ENCODE measurements at regions not wholly inside any gene's neighbourhood (a gene's known extent, or its start where the extent isn't known, plus 50 kb on each side); places are given as distances from the start of the nearest gene placed in this dataset.
A peak's percentile ranks its signal among the peaks of the same experiment; 100 is the strongest.

DNA sequence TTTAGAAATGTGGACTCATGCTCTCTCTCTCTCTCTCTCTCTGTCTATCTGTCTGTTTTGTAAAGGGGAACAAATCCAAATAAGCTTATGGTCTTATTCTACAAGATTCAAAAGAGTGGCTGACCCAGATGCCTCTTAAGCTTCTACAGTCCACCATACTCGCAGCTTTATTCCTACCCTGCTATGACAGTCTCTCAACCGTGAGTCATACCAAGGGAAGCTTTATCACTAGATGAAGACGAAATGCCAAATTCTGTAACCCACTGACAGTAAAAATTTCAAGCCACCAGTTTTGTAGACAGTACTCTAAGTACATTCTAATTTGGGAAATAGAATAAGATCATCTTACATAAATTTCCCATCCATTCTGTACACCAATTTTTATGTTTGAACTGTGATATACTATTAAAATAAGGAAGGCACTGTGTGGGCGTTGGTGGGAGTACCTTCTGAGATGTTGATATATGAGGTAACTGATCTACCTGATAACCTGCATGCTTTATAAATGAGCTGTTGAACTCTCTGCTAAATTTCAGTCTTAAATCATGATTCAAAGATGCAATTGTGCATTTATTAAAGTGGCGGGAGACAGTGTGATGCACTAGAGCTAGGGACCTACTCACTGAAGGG, 153.2 kb downstream of the KLF6 start:
- H3K4me3 ChIP-seq (ENCODE audit: low read depth, low read length): no peak overlapping the region
- POLR2A ChIA-PET: no interaction called here
- DNase-seq (ENCODE audit: low read depth, low spot score): no peak
- CTCF ChIA-PET: interaction anchor here (0.9 to 1.1 kb wide), 2 partner anchors 24 to 434 kb away, joined by 3 to 4 read pairs; no protein-coding TSS in a partner anchor
- TF ChIP-seq, protein P1, sequence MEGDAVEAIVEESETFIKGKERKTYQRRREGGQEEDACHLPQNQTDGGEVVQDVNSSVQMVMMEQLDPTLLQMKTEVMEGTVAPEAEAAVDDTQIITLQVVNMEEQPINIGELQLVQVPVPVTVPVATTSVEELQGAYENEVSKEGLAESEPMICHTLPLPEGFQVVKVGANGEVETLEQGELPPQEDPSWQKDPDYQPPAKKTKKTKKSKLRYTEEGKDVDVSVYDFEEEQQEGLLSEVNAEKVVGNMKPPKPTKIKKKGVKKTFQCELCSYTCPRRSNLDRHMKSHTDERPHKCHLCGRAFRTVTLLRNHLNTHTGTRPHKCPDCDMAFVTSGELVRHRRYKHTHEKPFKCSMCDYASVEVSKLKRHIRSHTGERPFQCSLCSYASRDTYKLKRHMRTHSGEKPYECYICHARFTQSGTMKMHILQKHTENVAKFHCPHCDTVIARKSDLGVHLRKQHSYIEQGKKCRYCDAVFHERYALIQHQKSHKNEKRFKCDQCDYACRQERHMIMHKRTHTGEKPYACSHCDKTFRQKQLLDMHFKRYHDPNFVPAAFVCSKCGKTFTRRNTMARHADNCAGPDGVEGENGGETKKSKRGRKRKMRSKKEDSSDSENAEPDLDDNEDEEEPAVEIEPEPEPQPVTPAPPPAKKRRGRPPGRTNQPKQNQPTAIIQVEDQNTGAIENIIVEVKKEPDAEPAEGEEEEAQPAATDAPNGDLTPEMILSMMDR (IDR thresholded peaks at IDR 0.05; ENCODE audit: insufficient read depth, low read length, missing control alignments): no peak

DNA sequence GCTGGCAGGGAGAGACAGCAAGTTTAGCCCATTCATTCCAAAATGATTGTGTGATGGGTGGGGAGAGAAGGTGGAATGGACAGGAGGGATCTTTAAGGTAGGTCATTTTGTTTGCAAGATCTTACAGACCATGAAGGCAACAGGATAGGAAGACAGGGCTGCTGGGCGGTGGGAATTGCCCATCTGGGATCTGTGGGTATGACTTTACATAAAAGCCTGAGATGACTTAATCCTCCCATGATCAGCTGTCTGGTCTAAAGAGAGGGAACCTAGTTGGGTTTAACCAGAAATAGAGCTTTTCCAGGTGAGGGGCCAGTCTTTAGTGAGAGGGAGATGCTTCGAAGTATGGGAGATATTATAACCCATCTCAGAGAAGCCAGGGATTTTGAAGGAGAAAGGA, 153.7 kb downstream of the KLF6 start:
- no peak for DNase-seq (ENCODE audit: low read depth, low spot score)
- ChIA-PET POLR2A (no interaction called here), CTCF (interaction anchor here (0.9 kb wide), 1 partner anchor 434 kb away, joined by 4 read pairs; no protein-coding TSS in a partner anchor)
- TF ChIP-seq, protein P1 (IDR thresholded peaks at IDR 0.05; ENCODE audit: insufficient read depth, low read length, missing control alignments): no peak
- no peak overlapping the region for H3K4me3 ChIP-seq (ENCODE audit: low read depth, low read length)

DNA sequence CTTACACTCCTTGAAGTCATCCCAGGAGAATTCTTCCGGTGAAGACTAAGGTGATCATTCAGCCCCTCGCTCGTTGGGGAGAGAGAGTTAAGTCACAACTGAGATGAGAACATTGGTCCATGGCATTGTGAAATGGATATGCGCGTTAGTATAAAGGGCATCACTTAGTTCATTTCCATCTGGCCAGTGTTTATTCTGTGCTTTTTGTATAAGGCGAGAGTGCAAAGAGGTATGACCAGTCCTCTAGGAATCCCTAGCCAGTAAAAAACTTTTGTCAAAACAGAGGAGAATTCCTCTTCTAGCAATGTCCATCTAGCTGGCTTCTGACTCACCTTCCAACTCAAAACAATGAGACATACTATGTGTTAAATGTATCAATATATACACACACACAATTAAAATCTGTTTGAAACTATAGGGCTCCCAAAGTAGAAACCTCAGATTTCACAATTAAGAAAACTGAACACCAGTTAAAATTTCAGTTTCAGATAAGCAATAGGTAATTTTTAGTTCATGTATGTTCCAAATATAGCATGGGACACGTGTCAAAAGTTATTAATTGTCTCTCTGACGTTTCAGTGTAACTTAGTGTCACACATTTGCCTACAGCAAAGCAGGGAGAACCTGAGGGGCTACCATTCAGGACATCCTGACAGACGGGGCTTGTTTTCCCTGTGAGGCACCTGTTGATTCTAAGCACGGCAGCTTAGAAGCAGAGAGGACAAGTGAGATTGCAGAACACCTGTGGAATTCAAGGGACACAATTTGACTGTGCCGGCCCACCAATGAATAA, 158.9 kb downstream of the KLF6 start:
- peak; percentile 52 for DNase-seq (ENCODE audit: low read depth, low spot score)
- POLR2A ChIA-PET: no interaction called here
- H3K4me3 ChIP-seq (ENCODE audit: low read depth, low read length): no peak overlapping the region
- CTCF ChIA-PET: interaction anchor here (1.5 kb wide), 1 partner anchor 13 kb away, joined by 3 read pairs; no protein-coding TSS in a partner anchor
- TF ChIP-seq, protein P1 (IDR thresholded peaks at IDR 0.05; ENCODE audit: insufficient read depth, low read length, missing control alignments): no peak

DNA sequence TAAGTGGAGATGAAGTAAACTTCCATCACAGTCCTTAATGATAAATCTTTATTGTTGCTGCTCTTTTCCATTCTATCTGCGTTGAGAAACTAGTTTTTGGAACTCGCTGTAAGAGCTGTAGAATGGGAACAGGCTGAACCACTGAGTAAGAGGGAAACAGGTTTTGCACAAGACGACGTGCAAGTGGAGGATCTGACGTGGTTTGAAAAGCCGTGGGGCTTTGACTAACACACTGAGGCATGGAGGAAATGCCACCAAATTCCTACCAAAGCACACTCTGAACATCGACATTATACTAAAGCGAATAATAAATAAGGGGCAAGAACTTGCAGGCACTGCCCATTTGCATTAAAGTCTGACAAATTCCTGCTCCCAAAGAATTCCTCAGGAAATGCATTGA, 160.6 kb downstream of the KLF6 start:
- ChIA-PET POLR2A (no interaction called here), CTCF (interaction anchor here (1.3 to 1.5 kb wide), 2 partner anchors 11 to 68 kb away, joined by 3 read pairs; no protein-coding TSS in a partner anchor)
- DNase-seq (ENCODE audit: low read depth, low spot score): peak; percentile 23
- TF ChIP-seq, protein P1 (IDR thresholded peaks at IDR 0.05; ENCODE audit: insufficient read depth, low read length, missing control alignments): no peak
- no peak overlapping the region for H3K4me3 ChIP-seq (ENCODE audit: low read depth, low read length)

DNA sequence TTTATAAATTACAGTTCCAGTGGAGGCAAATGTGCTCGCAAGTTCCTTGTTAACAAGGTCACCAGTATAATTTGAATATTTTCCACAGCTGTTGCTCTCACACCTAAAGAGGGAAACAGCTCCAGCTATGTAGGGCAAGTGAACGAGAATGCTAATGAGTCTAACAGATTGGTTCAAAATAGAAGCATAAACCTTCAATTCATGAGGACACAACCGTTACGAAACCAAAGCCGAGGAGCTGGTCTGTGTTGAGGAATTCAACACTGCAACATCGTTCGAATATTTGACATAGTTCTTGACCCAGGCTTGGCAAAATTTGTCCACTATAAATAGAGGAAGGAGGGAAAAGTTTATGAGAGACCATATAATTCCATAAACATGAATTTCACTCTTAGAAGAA, 161.3 kb downstream of the KLF6 start:
- TF ChIP-seq, protein P1 (IDR thresholded peaks at IDR 0.05; ENCODE audit: insufficient read depth, low read length, missing control alignments): no peak
- ChIA-PET POLR2A (no interaction called here), CTCF (interaction anchor here (1.3 kb wide), 1 partner anchor 69 kb away, joined by 3 read pairs; no protein-coding TSS in a partner anchor)
- H3K4me3 ChIP-seq (ENCODE audit: low read depth, low read length): no peak overlapping the region
- DNase-seq (ENCODE audit: low read depth, low spot score): peak; percentile 67

Measured in AG04449 (cell line).